ENCODE measurements at regions not wholly inside any gene's neighbourhood (a gene's known extent, or its start where the extent isn't known, plus 50 kb on each side); places are given as distances from the start of the nearest gene placed in this dataset.

DNA sequence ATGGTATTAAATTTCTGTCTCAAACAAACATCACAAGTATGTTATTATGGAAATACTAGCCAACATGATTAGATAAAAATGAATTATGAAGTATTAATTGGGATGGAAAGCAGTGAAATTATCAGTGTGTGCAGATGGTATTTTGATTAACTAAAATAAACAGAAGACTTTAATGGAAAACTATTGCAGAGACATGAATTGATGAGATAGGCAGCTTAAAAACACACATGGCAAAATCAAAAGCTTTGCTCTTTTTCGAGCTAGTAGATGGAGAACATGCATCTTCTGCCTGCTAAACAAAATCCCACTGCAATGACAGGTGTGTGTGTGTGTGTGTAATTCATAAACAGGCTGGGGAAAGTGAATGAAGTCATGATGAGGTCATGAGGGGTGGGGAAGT is 426.2 kb downstream of the MTRR start:
- H3K4me1 ChIP-seq (ENCODE audit: control insufficient read depth in 5 of 5, insufficient read depth in 5 of 5, low read length in 5 of 5): peaks cover 0 to 14% (median 0%) of the 10 kb centered on the region in 5 donors
- H3K4me3 ChIP-seq: no peak overlapping the region
- H3K9ac ChIP-seq (ENCODE audit: insufficient read depth in 1 of 2, low read length in 2 of 2): no peak overlapping the region
- H3K27me3 ChIP-seq (ENCODE audit: control insufficient read depth in 3 of 3, insufficient read depth in 3 of 3, low read length in 2 of 3): peaks cover 0 to 3% (median 0%) of the 10 kb centered on the region in 3 donors
- 42 to 64% methylated on average over 1 of the region's 1 CpG for WGBS, 2 donors
- ATAC-seq (ENCODE audit: insufficient read depth, low FRiP score) (no peak), DNase-seq (peak; percentile 36 to 83 (median 80))
- no peak overlapping the region for H3K27ac ChIP-seq (ENCODE audit: low read depth in 1 of 2, low read length in 1 of 2)
- no peaks in the 10 kb centered on the region for H3K9me3 ChIP-seq (ENCODE audit: control insufficient read depth in 4 of 4, insufficient read depth in 3 of 4, low read length in 3 of 4)
- no peaks in the 10 kb centered on the region for H3K36me3 ChIP-seq (ENCODE audit: control insufficient read depth in 4 of 4, insufficient read depth in 4 of 4, low read length in 4 of 4)
- TF ChIP-seq, protein P1, sequence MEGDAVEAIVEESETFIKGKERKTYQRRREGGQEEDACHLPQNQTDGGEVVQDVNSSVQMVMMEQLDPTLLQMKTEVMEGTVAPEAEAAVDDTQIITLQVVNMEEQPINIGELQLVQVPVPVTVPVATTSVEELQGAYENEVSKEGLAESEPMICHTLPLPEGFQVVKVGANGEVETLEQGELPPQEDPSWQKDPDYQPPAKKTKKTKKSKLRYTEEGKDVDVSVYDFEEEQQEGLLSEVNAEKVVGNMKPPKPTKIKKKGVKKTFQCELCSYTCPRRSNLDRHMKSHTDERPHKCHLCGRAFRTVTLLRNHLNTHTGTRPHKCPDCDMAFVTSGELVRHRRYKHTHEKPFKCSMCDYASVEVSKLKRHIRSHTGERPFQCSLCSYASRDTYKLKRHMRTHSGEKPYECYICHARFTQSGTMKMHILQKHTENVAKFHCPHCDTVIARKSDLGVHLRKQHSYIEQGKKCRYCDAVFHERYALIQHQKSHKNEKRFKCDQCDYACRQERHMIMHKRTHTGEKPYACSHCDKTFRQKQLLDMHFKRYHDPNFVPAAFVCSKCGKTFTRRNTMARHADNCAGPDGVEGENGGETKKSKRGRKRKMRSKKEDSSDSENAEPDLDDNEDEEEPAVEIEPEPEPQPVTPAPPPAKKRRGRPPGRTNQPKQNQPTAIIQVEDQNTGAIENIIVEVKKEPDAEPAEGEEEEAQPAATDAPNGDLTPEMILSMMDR (IDR thresholded peaks at IDR 0.05; ENCODE audit: control extremely low read depth, extremely low read depth): no peak

DNA sequence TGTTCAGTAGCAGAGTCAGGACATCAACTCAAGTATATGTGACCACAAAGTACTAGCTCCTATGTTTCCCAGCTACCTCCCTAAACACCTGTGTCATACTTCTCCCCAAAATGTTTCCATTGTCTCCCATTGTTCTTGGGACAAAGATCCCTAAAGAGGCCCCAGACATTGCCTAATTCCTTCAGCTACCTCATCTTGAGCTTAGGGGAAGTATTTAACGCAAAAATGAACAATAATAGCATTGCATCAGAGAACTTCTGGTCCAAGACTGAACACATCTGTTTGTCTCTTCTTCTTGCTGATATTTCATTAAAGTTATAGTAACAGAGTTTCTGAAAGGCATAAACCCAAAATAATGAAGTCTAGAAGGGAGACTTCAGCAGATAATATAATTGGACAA is 430.8 kb downstream of the MTRR start:
- H3K27ac ChIP-seq (ENCODE audit: low read depth in 1 of 2, low read length in 1 of 2): no peak overlapping the region
- no peak overlapping the region for H3K4me3 ChIP-seq
- ATAC-seq (ENCODE audit: insufficient read depth, low FRiP score) (no peak), DNase-seq (peak in 2 of 3 donors; percentile 62 to 74)
- TF ChIP-seq, protein P1 (IDR thresholded peaks at IDR 0.05; ENCODE audit: control extremely low read depth, extremely low read depth): no peak
- WGBS, 2 donors: 36 to 74% methylated on average over 1 of the region's 1 CpG
- H3K4me1 ChIP-seq (ENCODE audit: control insufficient read depth in 5 of 5, insufficient read depth in 5 of 5, low read length in 5 of 5): peaks cover 0 to 7% (median 0%) of the 10 kb centered on the region in 5 donors
- H3K36me3 ChIP-seq (ENCODE audit: control insufficient read depth in 4 of 4, insufficient read depth in 4 of 4, low read length in 4 of 4): no peaks in the 10 kb centered on the region
- H3K9me3 ChIP-seq (ENCODE audit: control insufficient read depth in 4 of 4, insufficient read depth in 3 of 4, low read length in 3 of 4): peaks cover 0 to 3% (median 0%) of the 10 kb centered on the region in 4 donors
- peaks cover 0 to 2% (median 0%) of the 10 kb centered on the region in 3 donors for H3K27me3 ChIP-seq (ENCODE audit: control insufficient read depth in 3 of 3, insufficient read depth in 3 of 3, low read length in 2 of 3)
- H3K9ac ChIP-seq (ENCODE audit: insufficient read depth in 1 of 2, low read length in 2 of 2): no peak overlapping the region

DNA sequence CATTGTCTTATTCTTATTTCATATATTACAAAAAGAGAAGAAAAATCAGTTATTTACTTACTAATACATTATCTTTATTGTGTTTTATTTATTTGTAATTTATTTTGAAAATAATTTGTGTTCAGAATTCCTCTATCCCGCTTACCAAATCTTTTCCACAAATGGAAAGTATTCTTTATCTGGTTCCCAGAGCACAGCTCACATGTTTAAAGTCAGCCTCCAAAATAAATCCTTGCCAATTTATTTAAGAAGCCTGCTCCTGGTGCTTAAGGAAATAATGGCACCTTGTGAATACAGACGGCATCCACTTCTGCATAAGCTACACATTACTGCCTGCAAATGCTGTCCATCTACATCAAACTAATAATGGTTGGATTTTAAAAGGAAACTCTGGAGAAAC is 435.4 kb downstream of the MTRR start:
- no peaks in the 10 kb centered on the region for H3K36me3 ChIP-seq (ENCODE audit: control insufficient read depth in 4 of 4, insufficient read depth in 4 of 4, low read length in 4 of 4)
- H3K9me3 ChIP-seq (ENCODE audit: control insufficient read depth in 4 of 4, insufficient read depth in 3 of 4, low read length in 3 of 4): peaks cover 0 to 6% (median 4%) of the 10 kb centered on the region in 4 donors
- WGBS, 2 donors: 72 to 77% methylated on average over 2 of the region's 2 CpGs
- no peak overlapping the region for H3K9ac ChIP-seq (ENCODE audit: insufficient read depth in 1 of 2, low read length in 2 of 2)
- no peak overlapping the region for H3K4me3 ChIP-seq
- H3K27ac ChIP-seq (ENCODE audit: low read depth in 1 of 2, low read length in 1 of 2): no peak overlapping the region
- TF ChIP-seq, protein P1 (IDR thresholded peaks at IDR 0.05; ENCODE audit: control extremely low read depth, extremely low read depth): no peak
- peaks cover 0 to 2% (median 0%) of the 10 kb centered on the region in 3 donors for H3K27me3 ChIP-seq (ENCODE audit: control insufficient read depth in 3 of 3, insufficient read depth in 3 of 3, low read length in 2 of 3)
- DNase-seq (no peak), ATAC-seq (ENCODE audit: insufficient read depth, low FRiP score) (no peak)
- peaks cover 0 to 3% (median 0%) of the 10 kb centered on the region in 5 donors for H3K4me1 ChIP-seq (ENCODE audit: control insufficient read depth in 5 of 5, insufficient read depth in 5 of 5, low read length in 5 of 5)

All from lung (tissue), 11 donors.